Mesenchymal stem cell (in vitro differentiated cells and primary cell): ENCODE measurements at regions not wholly inside any gene's neighbourhood (a gene's known extent, or its start where the extent isn't known, plus 50 kb on each side); places are given as distances from the start of the nearest gene placed in this dataset.

Experiments
- DNase-seq: peaks from one replicate; pipeline ENCODE4 v3.0.0-alpha.2; 2013
- H2AFZ ChIP-seq: one replicate; pipeline ENCODE4 v1.6.1; 2013; ENCODE audit warnings: low read depth, mild to moderate bottlenecking, control low read depth, inconsistent platforms, low read length, moderate library complexity
- H2AK5ac ChIP-seq: 2 replicates; pipeline ENCODE4 v1.6.1; 2013; ENCODE audit warnings: low read length, moderate library complexity, mild to moderate bottlenecking, inconsistent platforms; ENCODE audit not compliant: severe bottlenecking
- H2BK120ac ChIP-seq: one replicate; pipeline ENCODE4 v1.6.1; 2013; ENCODE audit warnings: low read depth, mild to moderate bottlenecking, inconsistent platforms, low read length, moderate library complexity
- H2BK12ac ChIP-seq, 2 experiments: one replicate each; pipeline ENCODE4 v1.6.1; 2013; ENCODE audit warnings: inconsistent platforms in 2 of 2, low read length in 2 of 2, mild to moderate bottlenecking in 2 of 2, moderate library complexity in 2 of 2, control low read depth in 1 of 2
- H2BK15ac ChIP-seq: one replicate; pipeline ENCODE4 v1.6.1; 2013; ENCODE audit warnings: mild to moderate bottlenecking, low read depth, inconsistent platforms; ENCODE audit not compliant: poor library complexity, severe bottlenecking
- H2BK5ac ChIP-seq: 2 replicates; pipeline ENCODE4 v1.6.1; 2013; ENCODE audit warnings: low read depth, mild to moderate bottlenecking, low read length, control low read depth, inconsistent platforms; ENCODE audit not compliant: poor library complexity, severe bottlenecking
- H3K14ac ChIP-seq, 2 experiments: one replicate each; pipeline ENCODE4 v1.6.1; 2013; ENCODE audit warnings: inconsistent platforms in 2 of 2, low read length in 2 of 2, control low read depth in 1 of 2, mild to moderate bottlenecking in 1 of 2, moderate library complexity in 1 of 2
- H3K18ac ChIP-seq, 2 experiments: one replicate each; pipeline ENCODE4 v1.6.1; 2013; ENCODE audit warnings: inconsistent platforms in 2 of 2, low read length in 2 of 2, control low read depth in 1 of 2, low read depth in 1 of 2, mild to moderate bottlenecking in 1 of 2
- H3K23ac ChIP-seq, 2 experiments: one replicate each; pipeline ENCODE4 v1.6.1; 2013; ENCODE audit warnings: inconsistent platforms in 2 of 2, low read length in 2 of 2, mild to moderate bottlenecking in 2 of 2, moderate library complexity in 2 of 2, control low read depth in 1 of 2
- H3K27ac ChIP-seq: 2 replicates; pipeline ENCODE4 v1.5.1; 2013; ENCODE audit warnings: mild to moderate bottlenecking, moderate library complexity, low read length, control low read depth, inconsistent platforms; ENCODE audit not compliant: poor library complexity, severe bottlenecking
- H3K27me3 ChIP-seq, 2 experiments: 2 replicates each; pipeline versions ENCODE4 v1.6.1 to v1.7.0; 2013; ENCODE audit warnings: low read length in 2 of 2, mild to moderate bottlenecking in 2 of 2, moderate library complexity in 2 of 2, control low read depth in 1 of 2, inconsistent platforms in 1 of 2; ENCODE audit not compliant: control insufficient read depth in 1 of 2, insufficient read depth in 1 of 2
- H3K36me3 ChIP-seq, 2 experiments: 2 replicates each; pipeline versions ENCODE4 v1.6.1 to v1.7.0; 2013; ENCODE audit warnings: low read length in 2 of 2, control low read depth in 1 of 2, inconsistent platforms in 1 of 2, low read depth in 1 of 2, mild to moderate bottlenecking in 1 of 2; ENCODE audit not compliant: insufficient read depth in 2 of 2, control insufficient read depth in 1 of 2
- H3K4ac ChIP-seq, 2 experiments: one replicate each; pipeline ENCODE4 v1.6.1; 2013; ENCODE audit warnings: inconsistent platforms in 2 of 2, low read length in 2 of 2, mild to moderate bottlenecking in 2 of 2, moderate library complexity in 2 of 2, control low read depth in 1 of 2, low read depth in 1 of 2
- H3K4me1 ChIP-seq: 2 replicates; pipeline ENCODE4 v1.6.1; 2013; ENCODE audit warnings: low read depth, low read length, control low read depth; ENCODE audit not compliant: control insufficient read depth, insufficient read depth
- H3K4me2 ChIP-seq: 2 replicates; pipeline ENCODE4 v1.6.1; 2013; ENCODE audit warnings: low read length, mild to moderate bottlenecking, inconsistent platforms; ENCODE audit not compliant: poor library complexity, severe bottlenecking
- H3K4me3 ChIP-seq, 2 experiments: 2 replicates each; pipeline versions ENCODE4 v1.5.1 to v1.7.0; 2013; ENCODE audit warnings: low read length in 2 of 2, mild to moderate bottlenecking in 2 of 2, control low read depth in 1 of 2, low read depth in 1 of 2; ENCODE audit not compliant: insufficient read depth in 1 of 2
- H3K79me1 ChIP-seq: replicated peaks from 2 replicates; pipeline ENCODE4 v1.6.1; 2013; ENCODE audit warnings: mild to moderate bottlenecking, control low read depth, low read length, inconsistent platforms; ENCODE audit not compliant: poor library complexity, severe bottlenecking
- H3K9ac ChIP-seq: 2 replicates; pipeline ENCODE4 v1.7.0; 2013; ENCODE audit warnings: mild to moderate bottlenecking, low read length, moderate library complexity
- H3K9me3 ChIP-seq: 2 replicates; pipeline ENCODE4 v1.7.0; 2013; ENCODE audit warnings: mild to moderate bottlenecking, low read length; ENCODE audit not compliant: control insufficient read depth
- H4K8ac ChIP-seq: one replicate; pipeline ENCODE4 v1.6.1; 2013; ENCODE audit warnings: inconsistent platforms, mild to moderate bottlenecking, low read length, moderate library complexity
- H4K91ac ChIP-seq: one replicate; pipeline ENCODE4 v1.6.1; 2013; ENCODE audit warnings: mild to moderate bottlenecking, low read length, inconsistent platforms
- WGBS: methylation state at CpG from one replicate; pipeline ENCODE4 v1.1.7; 2013; ENCODE audit warnings: mixed read lengths; 5-methylcytosine and 5-hydroxymethylcytosine counted together

DNA sequence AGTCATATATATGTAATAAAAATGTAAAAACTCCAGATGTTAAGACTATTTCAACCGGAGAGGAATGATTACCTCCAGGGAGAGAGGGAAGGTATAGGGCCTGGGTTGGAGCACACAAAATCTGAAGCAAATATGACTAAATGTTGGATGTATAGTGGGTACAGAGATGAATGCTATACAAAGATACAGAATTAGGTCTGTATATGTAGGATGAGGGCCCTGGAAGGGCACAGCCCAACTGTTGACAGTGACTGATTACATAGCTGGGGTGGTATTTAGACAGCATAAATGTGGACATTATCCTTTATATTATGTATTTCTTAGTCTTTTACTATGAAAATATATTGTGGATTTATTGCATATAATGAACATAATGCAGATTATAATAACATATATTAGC lies 94.4 kb upstream of the SPATA12 start:
- Histone ChIP-seq H3K9ac (no peak overlapping the region), H3K4me1 (no peaks in the 10 kb centered on the region), H3K27ac (no peak overlapping the region), H3K14ac (no peak overlapping the region), H3K4me2 (no peak overlapping the region), H2BK12ac (no peak overlapping the region), H4K8ac (no peak overlapping the region), H2BK5ac (no peak overlapping the region), H3K79me1 (no peaks in the 10 kb centered on the region), H2AFZ (no peak overlapping the region), H4K91ac (no peak overlapping the region), H3K23ac (no peak overlapping the region), H3K4ac (no peak overlapping the region), H3K9me3 (no peaks in the 10 kb centered on the region), H3K18ac (no peak overlapping the region), H2AK5ac (no peak overlapping the region), H3K36me3 (no peaks in the 10 kb centered on the region), H2BK15ac (no peak overlapping the region), H2BK120ac (no peak overlapping the region), H3K4me3 (no peak overlapping the region), H3K27me3 (no peaks in the 10 kb centered on the region)
- 97% methylated on average over 1 of the region's 1 CpG for WGBS
- DNase-seq: no peak

DNA sequence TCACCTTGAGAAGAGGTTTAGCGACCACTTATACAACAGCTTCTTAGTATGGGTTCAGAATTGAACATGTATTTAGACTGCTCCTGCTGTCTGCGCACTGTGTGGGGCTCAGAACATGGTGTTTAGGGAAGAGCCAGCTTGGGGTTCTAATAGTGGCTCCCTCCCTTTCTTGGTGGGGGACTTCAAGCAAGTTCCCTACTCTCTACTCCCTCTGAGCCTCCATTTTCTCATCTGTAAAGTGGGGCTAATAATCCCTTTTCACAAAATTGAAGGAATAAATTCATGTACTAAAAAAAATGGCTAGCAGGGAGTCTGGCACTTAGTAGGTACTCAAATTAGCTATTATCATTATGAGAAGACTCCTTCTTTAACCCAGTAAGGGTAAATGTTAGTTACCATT lies 97.5 kb upstream of the SPATA12 start:
- H3K23ac ChIP-seq: no peak overlapping the region

GRCh38 chr3:56962206-56962605 lies 98.3 kb upstream of the SPATA12 start:
- Histone ChIP-seq H3K27ac (no peak overlapping the region), H3K18ac (no peak overlapping the region), H2BK12ac (no peak overlapping the region), H3K4me1 (no peaks in the 10 kb centered on the region), H3K79me1 (no peaks in the 10 kb centered on the region), H4K91ac (no peak overlapping the region), H3K36me3 (peaks cover 0 to 15% of the 10 kb centered on the region in 2 experiments), H2BK5ac (no peak overlapping the region), H3K4me3 (no peak overlapping the region), H3K23ac (no peak overlapping the region), H3K9me3 (no peaks in the 10 kb centered on the region), H4K8ac (no peak overlapping the region), H2AK5ac (no peak overlapping the region), H3K4ac (no peak overlapping the region), H2BK120ac (no peak overlapping the region), H3K9ac (no peak overlapping the region), H2AFZ (no peak overlapping the region), H3K4me2 (no peak overlapping the region), H2BK15ac (no peak overlapping the region), H3K14ac (no peak overlapping the region), H3K27me3 (no peaks in the 10 kb centered on the region)
- 82% methylated on average over 3 of the region's 3 CpGs for WGBS
- DNase-seq: no peak

More for the DNA sequence above, 97.5 kb upstream of the SPATA12 start:
- Histone ChIP-seq H2BK120ac (no peak overlapping the region), H3K4ac (no peak overlapping the region), H2BK15ac (no peak overlapping the region), H3K9me3 (no peaks in the 10 kb centered on the region), H4K91ac (no peak overlapping the region), H3K36me3 (peaks cover 0 to 8% of the 10 kb centered on the region in 2 experiments), H2BK12ac (no peak overlapping the region), H3K79me1 (no peaks in the 10 kb centered on the region), H4K8ac (no peak overlapping the region), H3K27me3 (no peaks in the 10 kb centered on the region), H3K4me1 (no peaks in the 10 kb centered on the region), H2BK5ac (no peak overlapping the region), H3K9ac (no peak overlapping the region), H3K4me3 (no peak overlapping the region), H3K4me2 (no peak overlapping the region), H3K27ac (no peak overlapping the region), H3K14ac (no peak overlapping the region), H2AFZ (no peak overlapping the region), H3K18ac (no peak overlapping the region), H2AK5ac (no peak overlapping the region)
- DNase-seq: no peak
- 100% methylated on average over 2 of the region's 2 CpGs for WGBS

DNA sequence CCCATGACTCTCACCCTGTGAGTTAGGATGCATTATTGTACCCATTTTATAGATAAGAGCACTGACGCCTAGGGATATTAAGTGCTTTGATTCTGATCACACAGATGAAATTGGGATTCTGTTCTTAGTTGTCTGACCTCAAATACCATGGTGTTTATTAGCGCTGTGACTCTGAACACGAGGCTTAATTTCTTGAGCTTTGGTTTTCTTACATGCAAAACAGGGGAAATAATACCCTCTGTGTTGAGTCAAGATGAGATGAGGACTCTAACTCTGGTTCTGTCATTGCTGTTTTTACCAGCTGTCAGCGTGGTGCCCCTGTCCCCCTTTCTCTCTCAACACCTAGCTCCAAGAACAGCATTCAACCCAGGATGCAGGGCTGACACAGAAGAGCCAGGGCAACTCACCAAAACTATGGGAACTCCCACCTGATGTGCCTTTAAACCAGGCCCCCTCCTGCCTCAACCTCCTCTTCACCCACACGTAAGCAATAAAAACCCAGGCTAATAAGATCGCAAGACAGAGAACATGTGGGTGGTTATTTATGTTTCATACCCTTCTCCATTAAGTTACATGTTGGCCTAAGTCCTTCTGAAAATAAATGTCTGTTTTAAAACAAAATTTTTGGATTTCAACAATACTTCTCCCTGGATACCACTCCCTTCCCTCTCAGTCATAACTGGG lies 100.1 kb upstream of the SPATA12 start:
- H3K27me3 ChIP-seq: no peaks in the 10 kb centered on the region
- no peaks in the 10 kb centered on the region for H3K79me1 ChIP-seq
- H2BK120ac ChIP-seq: no peak overlapping the region
- H3K4me1 ChIP-seq: no peaks in the 10 kb centered on the region
- no peak overlapping the region for H3K23ac ChIP-seq
- H2BK5ac ChIP-seq: no peak overlapping the region
- H3K9me3 ChIP-seq: no peaks in the 10 kb centered on the region
- H2AK5ac ChIP-seq: no peak overlapping the region
- H3K4ac ChIP-seq: no peak overlapping the region
- H3K36me3 ChIP-seq: peaks cover 0 to 22% of the 10 kb centered on the region in 2 experiments
- H3K4me3 ChIP-seq: no peak overlapping the region
- no peak overlapping the region for H3K4me2 ChIP-seq
- no peak overlapping the region for H2BK15ac ChIP-seq
- WGBS: 86% methylated on average over 4 of the region's 6 CpGs
- no peak for DNase-seq
- no peak overlapping the region for H3K18ac ChIP-seq
- H3K9ac ChIP-seq: no peak overlapping the region
- H2AFZ ChIP-seq: no peak overlapping the region
- no peak overlapping the region for H4K8ac ChIP-seq
- no peak overlapping the region for H3K14ac ChIP-seq
- H2BK12ac ChIP-seq: no peak overlapping the region
- H3K27ac ChIP-seq: no peak overlapping the region
- H4K91ac ChIP-seq: no peak overlapping the region
